ENCODE measurements at regions not wholly inside any gene's neighbourhood (a gene's known extent, or its start where the extent isn't known, plus 50 kb on each side); places are given as distances from the start of the nearest gene placed in this dataset.

GRCh38 chr14:30427401-30427800, 131.6 kb upstream of the G2E3 start:
- no peak for TF ChIP-seq CTCF (IDR thresholded peaks at IDR 0.05; ENCODE audit: insufficient read depth, low read depth, low read length)
- no peak for TF ChIP-seq EZH2 (IDR thresholded peaks at IDR 0.05; ENCODE audit: insufficient read depth, low read length)

All from astrocyte (in vitro differentiated cells and primary cell).